ENCODE measurements at regions not wholly inside any gene's neighbourhood (a gene's known extent, or its start where the extent isn't known, plus 50 kb on each side); places are given as distances from the start of the nearest gene placed in this dataset.

- TF ChIP-seq CTCF (conservative IDR thresholded peaks at IDR 0.05; ENCODE audit: low read length) (no peak), EZH2phosphoT487 (IDR thresholded peaks at IDR 0.05; ENCODE audit: borderline replicate concordance) (no peak)
Observed at GRCh38 chr2:83567551-83567950, 891.5 kb downstream of the SUCLG1 start.

Data from Loucy (cell line).